ENCODE measurements at regions not wholly inside any gene's neighbourhood (a gene's known extent, or its start where the extent isn't known, plus 50 kb on each side); places are given as distances from the start of the nearest gene placed in this dataset.
"Not testable (repeated sequence)": the region's sequence is repeated elsewhere in the genome, so short reads cannot be mapped to it uniquely, and the experiment has no call there.

DNA sequence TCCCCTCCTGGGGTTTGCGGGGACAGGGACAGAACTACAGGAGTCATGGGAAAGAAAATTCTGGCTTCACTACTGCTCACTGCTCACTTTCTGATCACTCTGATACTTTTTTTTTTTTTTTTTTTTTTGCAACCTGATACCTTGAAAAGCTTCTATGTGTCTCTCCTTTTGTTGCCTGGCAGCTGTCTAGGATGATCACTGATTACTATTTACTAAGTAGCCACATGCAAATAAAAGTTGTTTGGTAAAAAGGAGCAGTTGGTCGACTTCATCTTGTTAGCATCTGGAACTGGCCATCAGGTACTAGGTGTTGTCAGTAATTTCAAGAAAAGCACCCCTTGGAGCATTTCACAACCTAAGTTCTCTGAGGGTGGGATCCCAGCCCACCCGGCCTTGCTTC lies 74.9 kb upstream of the MTLN start:
- not testable (repeated sequence) for DNase-seq

DNA sequence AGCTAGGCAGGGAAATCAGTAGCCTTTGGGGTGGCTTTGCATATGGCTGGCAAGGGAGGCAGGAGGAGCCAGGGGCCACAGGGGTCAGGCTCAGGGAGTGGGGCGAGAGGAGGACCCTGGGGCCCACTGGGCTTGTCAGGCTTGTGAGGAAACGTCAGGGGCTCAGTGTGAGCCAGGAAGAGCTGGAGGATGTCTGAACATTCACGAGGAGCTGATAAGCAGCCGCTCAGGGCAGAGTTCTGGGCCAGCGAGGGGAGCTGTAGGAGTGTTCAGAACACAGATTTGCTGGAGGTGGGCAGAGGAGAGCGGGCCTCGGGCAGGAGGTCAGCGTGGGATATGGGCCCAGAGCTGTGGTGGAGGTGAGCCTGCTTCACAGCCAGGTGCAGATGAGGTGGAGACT lies 72.7 kb upstream of the MTLN start:
- DNase-seq = not testable (repeated sequence)

DNA sequence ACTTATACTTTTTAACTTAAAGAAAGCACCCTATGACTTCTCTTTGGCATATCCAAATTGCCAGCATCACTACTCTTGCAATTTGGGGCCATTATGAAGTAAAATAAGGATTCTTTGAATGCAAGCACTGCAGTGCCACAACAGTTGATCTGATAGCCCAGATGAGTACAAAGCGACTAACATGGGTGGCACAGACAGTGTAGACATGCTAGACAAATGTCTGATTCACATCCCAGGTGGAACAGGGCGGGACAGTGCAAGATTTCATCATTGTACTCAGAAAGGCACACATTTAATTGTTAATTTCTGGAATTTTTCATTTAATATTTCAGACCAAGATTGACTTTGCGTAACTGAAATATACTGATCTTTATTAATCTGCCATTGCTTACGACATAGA lies 68.5 kb upstream of the MTLN start:
- DNase-seq = not testable (repeated sequence)

DNA sequence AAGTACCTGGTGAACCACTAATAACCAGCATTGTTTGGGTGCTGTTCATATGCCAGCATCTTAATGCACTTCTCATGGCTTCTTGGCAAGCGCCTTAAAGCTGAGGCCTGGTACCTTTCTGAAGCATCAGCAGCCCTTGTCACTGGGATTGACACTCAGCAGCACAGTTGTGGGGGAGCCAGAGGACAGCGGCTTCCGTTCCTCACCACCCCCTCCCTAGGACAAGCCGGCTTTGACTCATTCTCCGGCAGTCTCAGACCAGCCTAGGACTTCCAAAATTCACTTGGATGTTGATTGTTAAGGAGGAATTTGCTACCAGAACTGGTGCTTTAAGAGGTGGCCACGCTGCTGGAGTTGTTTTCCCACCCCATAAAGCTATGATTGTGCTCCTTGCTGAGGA lies 64.7 kb upstream of the MTLN start:
- not testable (repeated sequence) for DNase-seq

DNA sequence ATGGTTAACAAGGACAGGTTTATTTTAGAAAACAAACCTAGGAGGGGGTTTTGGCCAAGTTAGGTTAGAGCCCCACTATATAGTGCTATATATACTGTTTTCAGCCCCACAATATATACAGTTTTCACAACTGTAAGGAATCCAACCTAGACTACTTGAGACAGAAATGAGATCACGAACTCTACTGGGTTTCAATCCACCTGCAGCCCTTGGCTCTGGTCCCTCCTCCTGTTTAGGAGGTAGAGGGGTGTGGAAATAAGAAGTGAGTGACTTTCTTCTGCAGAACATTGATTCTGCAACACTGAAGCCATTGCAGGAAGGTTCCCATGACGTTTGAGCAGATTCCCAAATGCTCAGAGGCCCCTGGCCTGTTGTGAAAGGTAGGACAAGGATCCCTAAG lies 63.7 kb upstream of the MTLN start:
- DNase-seq = not testable (repeated sequence)

DNA sequence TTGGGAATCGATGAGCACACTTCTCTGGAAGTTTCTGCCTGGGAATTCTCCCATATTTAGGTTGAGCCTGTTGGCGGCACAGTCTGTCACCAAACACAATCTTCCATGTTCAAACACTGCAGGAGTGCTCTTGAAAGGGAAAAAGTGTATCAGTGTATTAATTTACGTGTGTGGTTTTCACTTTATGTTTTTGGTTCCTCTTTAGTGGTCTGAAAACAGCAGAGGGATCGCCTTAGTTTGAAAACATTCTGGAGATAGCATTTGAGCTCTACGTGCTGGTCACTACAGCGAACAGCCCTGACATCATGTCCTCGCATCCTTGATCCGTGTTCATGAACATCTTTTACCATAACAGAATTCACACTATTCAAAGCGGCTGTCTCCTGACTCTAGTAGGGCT lies 57.3 kb upstream of the MTLN start:
- not testable (repeated sequence) for DNase-seq

DNA sequence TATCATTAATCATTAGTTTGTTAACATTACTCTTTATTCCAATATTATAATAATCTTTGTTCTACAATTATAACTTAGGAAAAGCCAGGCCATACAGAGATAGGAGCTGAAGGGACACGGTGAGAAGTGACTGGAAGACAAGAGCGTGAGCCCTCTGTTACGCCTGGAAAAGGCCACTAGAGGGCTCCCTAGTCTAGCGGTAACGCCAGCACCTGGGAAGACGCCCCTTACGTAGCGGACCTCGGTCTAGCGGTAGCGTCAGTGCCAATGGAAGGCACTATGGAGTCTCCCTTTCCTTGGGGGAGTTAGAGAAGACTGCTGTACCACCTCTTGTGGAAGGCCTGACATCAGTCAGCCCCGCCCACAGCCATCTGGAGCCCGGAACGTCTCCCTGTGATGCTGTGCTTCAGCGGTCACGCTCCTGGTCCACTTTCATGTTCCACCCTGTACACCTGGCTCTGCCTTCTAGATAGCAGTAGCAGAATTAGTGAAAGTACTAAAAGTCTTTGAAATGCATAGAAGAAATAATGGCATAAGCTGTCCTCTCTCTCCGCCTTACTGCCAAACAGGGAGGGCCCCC lies 55.6 kb upstream of the MTLN start:
- not testable (repeated sequence) for DNase-seq

DNA sequence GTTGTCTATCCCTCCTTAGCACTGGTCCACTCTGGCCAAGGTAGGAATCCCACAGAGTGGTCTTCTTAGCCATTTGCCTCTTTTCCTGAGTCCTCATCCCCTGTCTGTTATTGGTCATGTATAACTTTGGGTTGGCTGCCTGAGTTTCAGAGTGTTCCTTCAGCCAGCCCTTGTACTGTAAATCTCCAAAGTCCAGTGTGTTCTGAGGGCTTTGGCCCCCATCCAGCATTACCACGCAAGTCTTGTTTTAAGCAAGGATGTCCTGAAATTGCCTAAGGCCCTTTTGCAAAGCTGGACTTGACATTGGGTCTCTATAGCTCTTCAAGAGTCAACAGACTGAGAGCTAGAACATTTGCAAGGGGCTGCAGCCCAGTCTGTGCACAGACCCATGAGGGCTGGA lies 52.5 kb upstream of the MTLN start:
- DNase-seq = not testable (repeated sequence)

DNA sequence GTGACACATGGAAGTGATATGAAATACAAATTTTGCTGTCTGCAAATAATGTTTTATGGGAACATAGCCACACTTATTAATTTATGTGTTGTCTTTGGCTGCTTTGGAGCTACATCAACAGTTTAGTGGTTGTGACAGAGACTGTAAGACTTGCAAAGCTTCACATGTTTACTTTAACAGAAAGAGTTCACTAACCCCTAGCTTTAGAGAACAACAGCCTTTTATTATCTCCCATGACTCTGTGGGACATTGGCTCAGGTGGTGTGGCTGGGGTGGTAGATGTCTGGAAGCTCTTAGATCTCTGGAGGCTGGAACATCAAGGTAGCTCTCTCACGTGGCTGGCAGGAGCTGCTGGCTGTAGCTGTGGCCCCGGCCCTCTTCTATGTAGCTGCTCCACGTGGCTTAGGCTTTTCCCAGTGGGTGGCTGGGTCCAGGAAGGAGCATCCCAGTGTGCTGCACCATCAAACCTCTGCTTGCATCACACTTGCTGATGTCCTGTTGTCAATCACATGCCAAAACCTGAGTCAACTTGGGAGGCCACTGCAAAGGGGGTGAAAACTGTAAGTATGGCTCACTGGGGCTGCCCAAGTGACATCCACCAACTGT lies 51.8 kb upstream of the MTLN start:
- DNase-seq = not testable (repeated sequence)

DNA sequence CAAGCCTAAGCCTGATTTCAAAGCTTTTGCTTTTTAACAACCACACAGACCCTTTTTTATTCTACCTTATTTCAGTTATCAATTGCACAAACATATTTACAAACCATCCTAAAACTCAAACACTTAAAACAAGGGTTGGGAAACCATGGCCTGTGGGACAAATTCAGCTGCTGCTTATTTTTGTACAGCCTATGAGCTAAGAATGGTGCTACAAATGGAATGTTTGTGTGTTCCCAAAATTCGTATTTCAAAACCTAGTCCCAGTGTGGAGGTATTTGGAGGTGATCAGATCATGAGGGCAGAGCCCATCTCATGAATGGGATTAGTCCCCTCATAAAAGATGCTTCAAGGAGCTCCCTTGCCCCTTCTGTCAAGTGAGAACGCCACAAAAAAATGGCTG lies 51.1 kb upstream of the MTLN start:
- not testable (repeated sequence) for DNase-seq
